Smooth muscle cell (in vitro differentiated cells): ENCODE measurements at regions not wholly inside any gene's neighbourhood (a gene's known extent, or its start where the extent isn't known, plus 50 kb on each side); places are given as distances from the start of the nearest gene placed in this dataset.

ENCODE experiments used
- DNase-seq: peaks from one replicate; lab custom pipeline; 2025; ENCODE audit not compliant: unreplicated experiment; lab: John Stamatoyannopoulos, UW
- H2AFZ ChIP-seq: fragments of 200-600 bp; sonication (generic); 2 replicates; pipeline ENCODE4 v1.6.0; 2016; ENCODE audit warnings: antibody characterized with exemption, low read depth, mild to moderate bottlenecking
- H3F3A ChIP-seq: fragments of 200-600 bp; sonication (generic); 2 replicates; pipeline ENCODE4 v1.6.0; 2017; ENCODE audit warnings: antibody characterized with exemption, low read depth
- H3K27ac ChIP-seq: fragments of 200-600 bp; sonication (generic); 2 replicates; pipeline ENCODE4 v1.5.1; 2016; ENCODE audit warnings: low read depth, mild to moderate bottlenecking
- H3K27me3 ChIP-seq: fragments of 200-600 bp; sonication (generic); 2 replicates; pipeline ENCODE4 v1.6.1; 2016; ENCODE audit warnings: low read depth, mild to moderate bottlenecking
- H3K36me3 ChIP-seq: fragments of 200-600 bp; sonication (generic); 2 replicates; pipeline ENCODE4 v1.5.1; 2016; ENCODE audit warnings: low read depth
- H3K4me1 ChIP-seq: fragments of 200-600 bp; sonication (generic); 2 replicates; pipeline ENCODE4 v1.5.1; 2016; ENCODE audit warnings: low read depth
- H3K4me2 ChIP-seq: fragments of 200-600 bp; sonication (generic); 2 replicates; pipeline ENCODE4 v1.6.0; 2016; ENCODE audit warnings: mild to moderate bottlenecking
- H3K4me3 ChIP-seq: fragments of 200-600 bp; sonication (generic); 2 replicates; pipeline ENCODE4 v1.5.1; 2016; ENCODE audit warnings: mild to moderate bottlenecking
- H3K79me2 ChIP-seq: fragments of 200-600 bp; sonication (generic); 2 replicates; pipeline ENCODE4 v1.6.0; 2016; ENCODE audit warnings: low read depth, mild to moderate bottlenecking
- H3K9ac ChIP-seq: fragments of 200-600 bp; sonication (generic); 2 replicates; pipeline ENCODE4 v1.6.0; 2016; ENCODE audit warnings: low read depth
- H3K9me3 ChIP-seq: fragments of 200-600 bp; sonication (generic); replicated peaks from 2 replicates; pipeline ENCODE4 v1.5.1; 2016; ENCODE audit warnings: low read depth
- H4K20me1 ChIP-seq: fragments of 200-600 bp; sonication (generic); 2 replicates; pipeline ENCODE4 v1.6.0; 2016; ENCODE audit warnings: low read depth
- CTCF ChIP-seq: fragments of 200-600 bp; sonication (generic); IDR thresholded peaks from 2 replicates; pipeline ENCODE4 v1.5.1; 2017; ENCODE audit warnings: borderline replicate concordance, mild to moderate bottlenecking, antibody characterized with exemption; ENCODE audit not compliant: insufficient read depth, poor library complexity, severe bottlenecking
- whole genome bisulfite sequencing: methylation state at CpG from one replicate; pipeline ENCODE4 v1.1.7; 2016; ENCODE audit warnings: low lambda C conversion rate; 5-methylcytosine and 5-hydroxymethylcytosine counted together

GRCh38 chr3:5494905-5495519 is 307.5 kb downstream of the EDEM1 start:
- Histone ChIP-seq H3K4me2 (no peak overlapping the region), H3K36me3 (no peaks in the 10 kb centered on the region), H3K27ac (no peak overlapping the region), H3K79me2 (no peaks in the 10 kb centered on the region), H3K4me3 (no peak overlapping the region), H2AFZ (no peak overlapping the region), H4K20me1 (no peaks in the 10 kb centered on the region), H3K4me1 (no peaks in the 10 kb centered on the region), H3K27me3 (no peaks in the 10 kb centered on the region), H3F3A (no peaks in the 10 kb centered on the region), H3K9me3 (no peaks in the 10 kb centered on the region), H3K9ac (no peak overlapping the region)
- no peak for TF ChIP-seq CTCF
- 77% methylated on average over 3 of the region's 3 CpGs for WGBS
- DNase-seq = no peak

- H3K4me3 ChIP-seq = no peak overlapping the region
- no peaks in the 10 kb centered on the region for H3K27me3 ChIP-seq
- no peaks in the 10 kb centered on the region for H4K20me1 ChIP-seq
- DNase-seq = no peak
- no peaks in the 10 kb centered on the region for H3F3A ChIP-seq
- H3K4me1 ChIP-seq = no peaks in the 10 kb centered on the region
- no peaks in the 10 kb centered on the region for H3K79me2 ChIP-seq
- H2AFZ ChIP-seq = no peak overlapping the region
- TF ChIP-seq CTCF = no peak
- no peaks in the 10 kb centered on the region for H3K36me3 ChIP-seq
- no peak overlapping the region for H3K27ac ChIP-seq
- H3K4me2 ChIP-seq = no peak overlapping the region
- H3K9ac ChIP-seq = no peak overlapping the region
- H3K9me3 ChIP-seq = no peaks in the 10 kb centered on the region
Measured at GRCh38 chr3:5497497-5497896, 310.0 kb downstream of the EDEM1 start.

GRCh38 chr3:5498981-5499380 is 311.5 kb downstream of the EDEM1 start:
- Histone ChIP-seq H3K79me2 (no peaks in the 10 kb centered on the region), H4K20me1 (no peaks in the 10 kb centered on the region), H3K9ac (no peak overlapping the region), H3K9me3 (no peaks in the 10 kb centered on the region), H3K36me3 (no peaks in the 10 kb centered on the region), H3K27ac (no peak overlapping the region), H3K4me1 (no peaks in the 10 kb centered on the region), H3K27me3 (no peaks in the 10 kb centered on the region), H2AFZ (no peak overlapping the region), H3K4me2 (no peak overlapping the region), H3K4me3 (no peak overlapping the region), H3F3A (no peaks in the 10 kb centered on the region)
- 87% methylated on average over 2 of the region's 2 CpGs for WGBS
- no peak for TF ChIP-seq CTCF
- DNase-seq = no peak

- Histone ChIP-seq H3K4me1 (no peaks in the 10 kb centered on the region), H4K20me1 (no peaks in the 10 kb centered on the region), H3F3A (no peaks in the 10 kb centered on the region), H3K79me2 (no peaks in the 10 kb centered on the region), H3K27ac (no peak overlapping the region), H3K9ac (no peak overlapping the region), H3K27me3 (no peaks in the 10 kb centered on the region), H2AFZ (no peak overlapping the region), H3K4me3 (no peak overlapping the region), H3K4me2 (no peak overlapping the region), H3K9me3 (no peaks in the 10 kb centered on the region), H3K36me3 (no peaks in the 10 kb centered on the region)
- WGBS = 80% methylated on average over 1 of the region's 1 CpG
- DNase-seq = no peak
- no peak for TF ChIP-seq CTCF
Measured at GRCh38 chr3:5499404-5499803, 311.9 kb downstream of the EDEM1 start.
